ENCODE measurements at regions not wholly inside any gene's neighbourhood (a gene's known extent, or its start where the extent isn't known, plus 50 kb on each side); places are given as distances from the start of the nearest gene placed in this dataset.

DNA sequence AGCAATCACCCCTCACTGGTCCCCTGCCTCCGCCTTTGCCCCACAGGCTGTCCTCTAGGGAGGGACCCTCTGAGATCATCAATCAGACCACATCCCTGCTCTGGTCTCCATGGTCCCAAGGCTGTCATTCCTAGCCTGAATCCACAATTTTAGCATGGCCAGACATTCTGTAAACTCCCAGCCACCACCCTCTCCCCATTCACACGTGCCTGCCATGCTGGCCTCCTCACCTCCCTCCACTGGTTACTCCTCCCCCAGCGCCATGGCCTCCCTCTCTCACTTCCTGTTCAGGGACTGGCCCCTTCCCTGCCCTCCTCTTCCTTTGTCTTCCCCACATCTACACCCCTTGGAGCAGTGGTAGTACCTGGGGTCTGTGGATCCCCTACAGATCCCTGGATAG lies 150.7 kb upstream of the MLN start:
- TF ChIP-seq, protein P1, sequence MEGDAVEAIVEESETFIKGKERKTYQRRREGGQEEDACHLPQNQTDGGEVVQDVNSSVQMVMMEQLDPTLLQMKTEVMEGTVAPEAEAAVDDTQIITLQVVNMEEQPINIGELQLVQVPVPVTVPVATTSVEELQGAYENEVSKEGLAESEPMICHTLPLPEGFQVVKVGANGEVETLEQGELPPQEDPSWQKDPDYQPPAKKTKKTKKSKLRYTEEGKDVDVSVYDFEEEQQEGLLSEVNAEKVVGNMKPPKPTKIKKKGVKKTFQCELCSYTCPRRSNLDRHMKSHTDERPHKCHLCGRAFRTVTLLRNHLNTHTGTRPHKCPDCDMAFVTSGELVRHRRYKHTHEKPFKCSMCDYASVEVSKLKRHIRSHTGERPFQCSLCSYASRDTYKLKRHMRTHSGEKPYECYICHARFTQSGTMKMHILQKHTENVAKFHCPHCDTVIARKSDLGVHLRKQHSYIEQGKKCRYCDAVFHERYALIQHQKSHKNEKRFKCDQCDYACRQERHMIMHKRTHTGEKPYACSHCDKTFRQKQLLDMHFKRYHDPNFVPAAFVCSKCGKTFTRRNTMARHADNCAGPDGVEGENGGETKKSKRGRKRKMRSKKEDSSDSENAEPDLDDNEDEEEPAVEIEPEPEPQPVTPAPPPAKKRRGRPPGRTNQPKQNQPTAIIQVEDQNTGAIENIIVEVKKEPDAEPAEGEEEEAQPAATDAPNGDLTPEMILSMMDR (IDR thresholded peaks at IDR 0.05): no peak
- TF ChIP-seq POLR2AphosphoS5 (IDR thresholded peaks at IDR 0.05) (no peak), POLR2A (IDR thresholded peaks at IDR 0.05) (no peak)
